ENCODE measurements at regions not wholly inside any gene's neighbourhood (a gene's known extent, or its start where the extent isn't known, plus 50 kb on each side); places are given as distances from the start of the nearest gene placed in this dataset.

GRCh38 chr11:95466416-95466815 lies 235.4 kb upstream of the SESN3 start:
- DNase-seq, result no peak

GRCh38 chr11:95465887-95466286 lies 234.9 kb upstream of the SESN3 start:
- no peak for DNase-seq

GRCh38 chr11:95461858-95462257 lies 230.9 kb upstream of the SESN3 start:
- no peak for DNase-seq

GRCh38 chr11:95461348-95461747 lies 230.3 kb upstream of the SESN3 start:
- DNase-seq, result no peak

- no peak for DNase-seq
Observed at GRCh38 chr11:95459291-95460042, 228.5 kb upstream of the SESN3 start.

- no peak for DNase-seq
Observed at GRCh38 chr11:95456714-95457491, 225.9 kb upstream of the SESN3 start.

- DNase-seq, result no peak
Observed at GRCh38 chr11:95455228-95455970, 224.4 kb upstream of the SESN3 start.

- DNase-seq, result no peak
Observed at GRCh38 chr11:95453616-95454171, 222.7 kb upstream of the SESN3 start.

- DNase-seq, result no peak
Observed at GRCh38 chr11:95451682-95452081, 220.7 kb upstream of the SESN3 start.

- no peak for DNase-seq
Observed at GRCh38 chr11:95451261-95451660, 220.3 kb upstream of the SESN3 start.

- no peak for DNase-seq
Observed at GRCh38 chr11:95450547-95451123, 219.6 kb upstream of the SESN3 start.

GRCh38 chr11:95445746-95446333 lies 214.8 kb upstream of the SESN3 start:
- no peak for DNase-seq

GRCh38 chr11:95444309-95445241 lies 213.6 kb upstream of the SESN3 start:
- no peak for DNase-seq

GRCh38 chr11:95443386-95443785 lies 212.4 kb upstream of the SESN3 start:
- no peak for DNase-seq

- no peak for DNase-seq
Observed at GRCh38 chr11:95442531-95443050, 211.6 kb upstream of the SESN3 start.

GRCh38 chr11:95435628-95436353 lies 204.8 kb upstream of the SESN3 start:
- no peak for DNase-seq

- DNase-seq, result no peak
Observed at GRCh38 chr11:95435192-95435591, 204.2 kb upstream of the SESN3 start.

- no peak for DNase-seq
Observed at GRCh38 chr11:95434489-95435057, 203.6 kb upstream of the SESN3 start.

- DNase-seq, result no peak
Observed at GRCh38 chr11:95434009-95434408, 203.0 kb upstream of the SESN3 start.

Data from activated CD4-positive, CD25-positive, alpha-beta regulatory T cell (primary cell).